ENCODE measurements at regions not wholly inside any gene's neighbourhood (a gene's known extent, or its start where the extent isn't known, plus 50 kb on each side); places are given as distances from the start of the nearest gene placed in this dataset.

DNA sequence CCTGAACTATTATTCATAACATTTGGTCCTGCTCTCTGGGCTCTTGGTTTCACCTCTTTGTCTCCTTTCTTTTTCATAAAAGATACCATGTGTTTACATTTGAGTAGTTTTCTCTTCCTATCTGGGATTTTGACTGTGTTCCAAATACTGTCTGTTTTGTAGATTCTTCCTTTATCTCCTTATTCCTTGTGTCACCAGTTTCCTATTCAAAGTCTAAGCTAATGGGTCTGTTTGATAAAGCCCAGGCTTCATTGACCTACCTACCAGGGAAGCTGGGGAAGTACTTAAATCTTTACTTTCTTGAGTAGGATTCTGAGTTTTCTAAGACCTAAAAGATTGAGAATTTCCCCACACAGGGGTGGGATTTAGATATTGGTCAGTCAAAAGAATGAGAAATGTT is 409.5 kb downstream of the RAPGEF2 start:
- no peak overlapping the region for H2AFZ ChIP-seq (ENCODE audit: control insufficient read depth, low read depth, low read length)
- ChIA-PET SMC1A (ENCODE audit: uncharacterized antibody, unreplicated experiment) (no interaction called here), RAD21 (ENCODE audit: unreplicated experiment) (no interaction called here), POLR2A (no interaction called here), CTCF (no interaction called here)
- FAIRE-seq (no peak), ATAC-seq (no peak), DNase-seq (ENCODE audit: low read depth, low spot score) (no peak)
- no peaks in the 10 kb centered on the region for H4K20me1 ChIP-seq (ENCODE audit: control insufficient read depth, insufficient read depth)
- no TSS peak for BruUV-seq (replicated peaks)
- no peak overlapping the region for H3K4me3 ChIP-seq
- in situ Hi-C loops (cut with MboI), result no loop called here
- no peak overlapping the region for H3K9ac ChIP-seq (ENCODE audit: control insufficient read depth, insufficient read depth, low read length)
- no peak overlapping the region for H3K4me2 ChIP-seq (ENCODE audit: control insufficient read depth, insufficient read depth)
- H3K9me3 ChIP-seq (replicated peaks; ENCODE audit: control insufficient read depth, insufficient read depth, low read length), result no peaks in the 10 kb centered on the region
- no peak for TF ChIP-seq SMARCA5 (IDR thresholded peaks at IDR 0.05)
- TF ChIP-seq HCFC1 (IDR thresholded peaks at IDR 0.05; ENCODE audit: low read length), result no peak
- TF ChIP-seq BMI1 (IDR thresholded peaks at IDR 0.05; ENCODE audit: borderline replicate concordance), result no peak
- TF ChIP-seq BACH1 (IDR thresholded peaks at IDR 0.05; ENCODE audit: borderline replicate concordance), result no peak
- no peak for TF ChIP-seq HDGF (IDR thresholded peaks at IDR 0.05)
- no peak for TF ChIP-seq NBN (IDR thresholded peaks at IDR 0.05)
- no peak for TF ChIP-seq IRF4 (IDR thresholded peaks at IDR 0.05; ENCODE audit: low read depth, low read length)
- TF ChIP-seq ZBTB11 (CRISPR knock-in tag; IDR thresholded peaks at IDR 0.05), result no peak
- TF ChIP-seq FOS (IDR thresholded peaks at IDR 0.05; ENCODE audit: borderline replicate concordance, extremely low read depth, insufficient read length), result no peak
- no peak for TF ChIP-seq POU2F2 (IDR thresholded peaks at IDR 0.05; ENCODE audit: borderline replicate concordance, low read depth, low read length)
- H3K79me2 ChIP-seq (ENCODE audit: control insufficient read depth, insufficient read depth, low read length), result no peaks in the 10 kb centered on the region
- intact Hi-C loops (cut with micrococcal nuclease; ENCODE audit: unreplicated experiment), result no loop called here
- H3K27ac ChIP-seq (ENCODE audit: control insufficient read depth, insufficient read depth), result no peak overlapping the region
- H3K36me3 ChIP-seq (ENCODE audit: control insufficient read depth in 2 of 2, insufficient read depth in 2 of 2, low read length in 1 of 2), result no peaks in the 10 kb centered on the region
- no peaks in the 10 kb centered on the region for H3K4me1 ChIP-seq (ENCODE audit: control insufficient read depth, insufficient read depth, low read length)
- no peaks in the 10 kb centered on the region for H3K27me3 ChIP-seq (replicated peaks in 1 of 2; ENCODE audit: control insufficient read depth in 2 of 2, insufficient read depth in 2 of 2, low read length in 1 of 2)
